Astrocyte (in vitro differentiated cells and primary cell): ENCODE measurements at regions not wholly inside any gene's neighbourhood (a gene's known extent, or its start where the extent isn't known, plus 50 kb on each side); places are given as distances from the start of the nearest gene placed in this dataset.

Source experiments
- EZH2 ChIP-seq: IDR thresholded peaks from 2 replicates; pipeline ENCODE4 v1.6.1; 2012; ENCODE audit warnings: mild to moderate bottlenecking, low read length, inconsistent platforms; ENCODE audit not compliant: insufficient read depth
- TF ChIP-seq, protein P1 (sequence below): IDR thresholded peaks from 2 replicates; pipeline ENCODE4 v1.5.1; 2011; ENCODE audit warnings: low read depth, mild to moderate bottlenecking, inconsistent platforms, low read length, moderate library complexity; ENCODE audit not compliant: insufficient read depth

DNA sequence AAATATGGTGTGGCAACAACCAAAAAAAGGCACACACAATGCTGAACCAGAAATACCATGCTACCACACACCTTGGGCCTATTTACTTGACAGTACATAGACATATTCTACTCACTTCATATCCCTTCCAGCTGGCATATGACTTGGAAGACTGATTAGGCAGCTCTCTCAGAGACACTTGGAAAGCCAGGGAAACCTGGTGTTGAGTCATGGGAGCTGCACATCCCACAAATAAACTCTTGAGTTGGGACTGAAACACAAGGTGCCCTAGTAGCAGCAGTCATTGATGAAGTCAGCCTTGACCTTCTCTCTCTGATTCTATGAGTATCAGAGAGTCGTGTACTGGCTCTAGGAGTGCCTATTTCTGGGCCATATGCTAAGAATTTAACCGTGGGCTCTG is 776.6 kb upstream of the LCORL start:
- TF ChIP-seq, protein P1, sequence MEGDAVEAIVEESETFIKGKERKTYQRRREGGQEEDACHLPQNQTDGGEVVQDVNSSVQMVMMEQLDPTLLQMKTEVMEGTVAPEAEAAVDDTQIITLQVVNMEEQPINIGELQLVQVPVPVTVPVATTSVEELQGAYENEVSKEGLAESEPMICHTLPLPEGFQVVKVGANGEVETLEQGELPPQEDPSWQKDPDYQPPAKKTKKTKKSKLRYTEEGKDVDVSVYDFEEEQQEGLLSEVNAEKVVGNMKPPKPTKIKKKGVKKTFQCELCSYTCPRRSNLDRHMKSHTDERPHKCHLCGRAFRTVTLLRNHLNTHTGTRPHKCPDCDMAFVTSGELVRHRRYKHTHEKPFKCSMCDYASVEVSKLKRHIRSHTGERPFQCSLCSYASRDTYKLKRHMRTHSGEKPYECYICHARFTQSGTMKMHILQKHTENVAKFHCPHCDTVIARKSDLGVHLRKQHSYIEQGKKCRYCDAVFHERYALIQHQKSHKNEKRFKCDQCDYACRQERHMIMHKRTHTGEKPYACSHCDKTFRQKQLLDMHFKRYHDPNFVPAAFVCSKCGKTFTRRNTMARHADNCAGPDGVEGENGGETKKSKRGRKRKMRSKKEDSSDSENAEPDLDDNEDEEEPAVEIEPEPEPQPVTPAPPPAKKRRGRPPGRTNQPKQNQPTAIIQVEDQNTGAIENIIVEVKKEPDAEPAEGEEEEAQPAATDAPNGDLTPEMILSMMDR: no peak
- TF ChIP-seq EZH2: no peak
